H1 (cell line): ENCODE measurements at regions not wholly inside any gene's neighbourhood (a gene's known extent, or its start where the extent isn't known, plus 50 kb on each side); places are given as distances from the start of the nearest gene placed in this dataset.

Source experiments
- CTCF ChIA-PET: fragments of 300-600 bp; sonication (Branson Sonifier 250); formaldehyde crosslinking; loops from one replicate; lab custom pipeline; 2021; ENCODE audit not compliant: partially characterized antibody; lab: Charles Lee
- POLR2A ChIA-PET: fragments of 300-600 bp; sonication (Branson Sonifier 250); formaldehyde crosslinking; loops from one replicate; lab custom pipeline; 2021; ENCODE audit warnings: inconsistent platforms; ENCODE audit not compliant: partially characterized antibody; lab: Charles Lee
- DNase-seq, 2 experiments: peaks; one replicate each; pipeline versions ENCODE4 v3.0.0 to v3.0.0-alpha.2; 2010 to 2022; ENCODE audit warnings: low spot score in 2 of 2, low read depth in 1 of 2, mixed read lengths in 1 of 2
- FAIRE-seq: peaks from 2 replicates; lab custom pipeline; 2011; peaks lifted over from hg19 to GRCh38; lab: Jason Lieb, UNC
- H2AFZ ChIP-seq: 2 replicates; pipeline ENCODE4 v1.8.1; 2012; ENCODE audit warnings: low read length, inconsistent platforms
- H2AK5ac ChIP-seq: 2 replicates; pipeline ENCODE4 v1.6.1; 2013; ENCODE audit warnings: low read depth, low read length
- H2BK120ac ChIP-seq: replicated peaks from 2 replicates; pipeline ENCODE3; 2013; ENCODE audit warnings: low read depth, low read length, inconsistent platforms
- H2BK12ac ChIP-seq: 2 replicates; pipeline ENCODE4 v1.6.1; 2013; ENCODE audit warnings: low read depth, low read length
- H2BK15ac ChIP-seq: 2 replicates; pipeline ENCODE4 v1.6.1; 2013; ENCODE audit warnings: low read length
- H2BK20ac ChIP-seq: 2 replicates; pipeline ENCODE4 v1.6.1; 2013; ENCODE audit warnings: low read length
- H2BK5ac ChIP-seq: 2 replicates; pipeline ENCODE4 v1.6.1; 2013; ENCODE audit warnings: low read depth, low read length
- H3K14ac ChIP-seq: 2 replicates; pipeline ENCODE4 v1.6.1; 2013; ENCODE audit warnings: inconsistent platforms; ENCODE audit not compliant: insufficient read length
- H3K18ac ChIP-seq: 2 replicates; pipeline ENCODE4 v1.6.1; 2013; ENCODE audit warnings: low read length; ENCODE audit errors: extremely low read depth
- H3K23ac ChIP-seq: 2 replicates; pipeline ENCODE4 v1.6.1; 2013; ENCODE audit warnings: inconsistent platforms; ENCODE audit not compliant: insufficient read length
- H3K23me2 ChIP-seq: 2 replicates; pipeline ENCODE4 v1.6.1; 2013; ENCODE audit warnings: low read depth, low read length
- H3K27ac ChIP-seq: 2 replicates; pipeline ENCODE4 v1.6.1; 2011; ENCODE audit warnings: low read depth, low read length, inconsistent platforms
- H3K27me3 ChIP-seq, 4 experiments: replicated peaks in 1 of 4; 1 replicate in 1 of 4; 2 replicates in 3 of 4; pipeline versions ENCODE4 v1.6.1 to v1.8.1; 2011 to 2013; ENCODE audit warnings: low read length in 3 of 4, mild to moderate bottlenecking in 3 of 4, inconsistent platforms in 2 of 4, mixed read lengths in 2 of 4, moderate library complexity in 1 of 4; ENCODE audit not compliant: control insufficient read depth in 3 of 4, insufficient read depth in 3 of 4; ENCODE audit errors: extremely low read depth in 1 of 4
- H3K36me3 ChIP-seq, 4 experiments: 2 replicates each; pipeline versions ENCODE4 v1.6.1 to v1.8.1; 2011 to 2013; ENCODE audit warnings: mild to moderate bottlenecking in 4 of 4, low read length in 3 of 4, moderate library complexity in 2 of 4, control low read depth in 1 of 4, inconsistent platforms in 1 of 4; ENCODE audit not compliant: insufficient read depth in 4 of 4, control insufficient read depth in 2 of 4
- H3K4ac ChIP-seq: replicated peaks from 2 replicates; pipeline ENCODE3; 2013; ENCODE audit warnings: low read length, low read depth, mixed read lengths, inconsistent platforms; ENCODE audit not compliant: insufficient read length
- H3K4me1 ChIP-seq, 4 experiments: replicated peaks in 1 of 4; 1 replicate in 1 of 4; 2 replicates in 3 of 4; pipeline versions ENCODE4 v1.6.1 to v1.8.1; 2011 to 2013; ENCODE audit warnings: low read length in 3 of 4, inconsistent platforms in 2 of 4, mixed read lengths in 1 of 4; ENCODE audit not compliant: insufficient read depth in 4 of 4, control insufficient read depth in 3 of 4
- H3K4me2 ChIP-seq, 2 experiments: 2 replicates each; pipeline versions ENCODE4 v1.6.1 to v1.8.1; 2011 to 2013; ENCODE audit warnings: low read depth in 2 of 2, low read length in 2 of 2, control low read depth in 1 of 2, inconsistent platforms in 1 of 2, mild to moderate bottlenecking in 1 of 2; ENCODE audit not compliant: insufficient read depth in 1 of 2
- H3K4me3 ChIP-seq, 4 experiments: fragments of 200-600, 300-600 bp in 1 of 4; sonication (generic), shearing (Covaris generic), sonication (Bioruptor Twin) in 1 of 4; 2 replicates each; pipeline versions ENCODE4 v1.5.1 to v1.8.1; 2011 to 2016; ENCODE audit warnings: low read length in 4 of 4, low read depth in 3 of 4, control low read depth in 2 of 4, inconsistent platforms in 2 of 4, mild to moderate bottlenecking in 2 of 4, mixed read lengths in 1 of 4, moderate library complexity in 1 of 4; ENCODE audit not compliant: insufficient read depth in 2 of 4; ENCODE audit errors: extremely low read depth in 1 of 4
- H3K56ac ChIP-seq: replicated peaks from 2 replicates; pipeline ENCODE3; 2013; ENCODE audit warnings: low read depth, mild to moderate bottlenecking, mixed read lengths, low read length, inconsistent platforms; ENCODE audit not compliant: insufficient read length
- H3K79me1 ChIP-seq: 2 replicates; pipeline ENCODE4 v1.6.1; 2013; ENCODE audit warnings: low read depth, low read length, control low read depth
- H3K79me2 ChIP-seq, 2 experiments: 2 replicates each; pipeline versions ENCODE4 v1.6.1 to v1.8.1; 2012 to 2013; ENCODE audit warnings: low read length in 2 of 2, mild to moderate bottlenecking in 2 of 2, inconsistent platforms in 1 of 2; ENCODE audit not compliant: insufficient read depth in 2 of 2, control insufficient read depth in 1 of 2
- H3K9ac ChIP-seq, 4 experiments: replicated peaks in 1 of 4; 1 replicate in 1 of 4; 2 replicates in 3 of 4; pipeline versions ENCODE4 v1.6.1 to v1.8.1; 2011 to 2013; ENCODE audit warnings: low read depth in 3 of 4, low read length in 3 of 4, control low read depth in 2 of 4, mild to moderate bottlenecking in 2 of 4, moderate library complexity in 2 of 4, inconsistent platforms in 1 of 4; ENCODE audit errors: extremely low read depth in 1 of 4
- H3K9me3 ChIP-seq, 2 experiments: 2 replicates each; pipeline versions ENCODE4 v1.6.1 to v1.8.1; 2012 to 2013; ENCODE audit warnings: mild to moderate bottlenecking in 2 of 2, moderate library complexity in 2 of 2, control low read depth in 1 of 2, inconsistent platforms in 1 of 2, low read depth in 1 of 2, low read length in 1 of 2, mixed read lengths in 1 of 2; ENCODE audit not compliant: insufficient read depth in 2 of 2
- H4K20me1 ChIP-seq, 2 experiments: replicated peaks in 1 of 2; 2 replicates each; pipeline versions ENCODE3 to v1.8.1; 2011 to 2013; ENCODE audit warnings: inconsistent platforms in 2 of 2, low read length in 2 of 2, mild to moderate bottlenecking in 1 of 2; ENCODE audit not compliant: insufficient read depth in 2 of 2, control insufficient read depth in 1 of 2
- H4K5ac ChIP-seq: 2 replicates; pipeline ENCODE4 v1.6.1; 2013; ENCODE audit warnings: low read length, low read depth, mixed read lengths, inconsistent platforms; ENCODE audit not compliant: insufficient read length
- H4K8ac ChIP-seq: 2 replicates; pipeline ENCODE4 v1.8.0; 2013; ENCODE audit warnings: mild to moderate bottlenecking, moderate library complexity, low read length, inconsistent platforms; ENCODE audit not compliant: insufficient read depth; ENCODE audit errors: extremely low read depth
- H4K91ac ChIP-seq: replicated peaks from 2 replicates; pipeline ENCODE3; 2013; ENCODE audit warnings: low read length, mixed read lengths, inconsistent platforms; ENCODE audit not compliant: insufficient read length
- POLR2A ChIP-seq, 2 experiments: IDR thresholded peaks; 1 replicate in 1 of 2; 2 replicates in 1 of 2; pipeline ENCODE4 v1.6.1; 2011; ENCODE audit warnings: low read depth in 2 of 2, low read length in 2 of 2, mild to moderate bottlenecking in 2 of 2; ENCODE audit errors: control extremely low read depth in 1 of 2
- WGBS, 2 experiments: shearing (Covaris generic) in 1 of 2; methylation state at CpG; one replicate each; pipeline versions ENCODE4 v1.1.6 to v1.1.7; 2013 to 2015; ENCODE audit warnings: low lambda C conversion rate in 2 of 2, mixed read lengths in 2 of 2, inconsistent platforms in 1 of 2, low coverage in 1 of 2, missing lambda C conversion rate in 1 of 2; ENCODE audit not compliant: insufficient replicate concordance in 2 of 2, insufficient coverage in 1 of 2, insufficient read length in 1 of 2; ENCODE audit errors: extremely low coverage in 1 of 2, missing lambda C conversion rate in 1 of 2; 5-methylcytosine and 5-hydroxymethylcytosine counted together

DNA sequence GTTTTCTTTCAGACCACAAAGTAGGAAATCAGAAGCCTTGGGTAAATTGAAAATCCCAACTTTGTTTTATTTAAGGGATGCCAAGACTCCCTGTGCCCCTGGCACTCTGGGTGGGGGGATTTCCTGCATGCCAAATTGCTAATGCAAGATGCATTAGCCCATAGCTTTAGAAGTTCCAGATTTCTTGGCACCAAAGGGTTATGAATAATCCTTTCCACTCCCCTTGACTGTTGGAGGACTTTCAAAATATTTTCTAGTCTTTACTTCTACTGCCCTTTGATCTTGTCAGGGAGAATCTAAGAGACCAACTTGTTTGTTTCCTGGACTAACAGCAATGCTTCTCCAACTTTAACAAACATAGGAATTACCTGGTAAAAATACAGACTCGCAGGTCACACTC is 81.8 kb upstream of the TGIF1 start:
- Histone ChIP-seq H3K9me3 (no peaks in the 10 kb centered on the region), H4K8ac (no peak overlapping the region), H2BK120ac (no peak overlapping the region), H2BK15ac (no peak overlapping the region), H2AK5ac (no peak overlapping the region), H3K4me3 (no peak overlapping the region), H3K56ac (no peak overlapping the region), H3K23ac (no peak overlapping the region), H3K36me3 (no peaks in the 10 kb centered on the region), H3K4me1 (no peaks in the 10 kb centered on the region), H2BK12ac (no peak overlapping the region), H3K23me2 (no peaks in the 10 kb centered on the region), H3K79me2 (no peaks in the 10 kb centered on the region), H3K4me2 (no peak overlapping the region), H3K27ac (no peak overlapping the region), H3K18ac (no peak overlapping the region), H2AFZ (no peak overlapping the region), H4K5ac (no peak overlapping the region), H2BK20ac (no peak overlapping the region), H4K91ac (no peak overlapping the region), H2BK5ac (no peak overlapping the region), H3K79me1 (no peaks in the 10 kb centered on the region), H4K20me1 (no peaks in the 10 kb centered on the region), H3K4ac (no peak overlapping the region), H3K14ac (no peak overlapping the region), H3K27me3 (no peaks in the 10 kb centered on the region), H3K9ac (no peak overlapping the region)
- WGBS, 2 experiments = 87% methylated on average over 1 of the region's 1 CpG; no CpG with 5 or more reads in 1 of the 2 experiments
- ChIA-PET CTCF (interaction anchor here (1.0 to 1.1 kb wide), 3 partner anchors 10 to 66 kb away, joined by 4 to 9 read pairs (median 5); no protein-coding TSS in a partner anchor), POLR2A (no interaction called here)
- no peak for FAIRE-seq
- no peak for DNase-seq
- TF ChIP-seq POLR2A (IDR thresholded peaks at IDR 0.05; ENCODE audit: control extremely low read depth in 1 of 2, low read depth in 2 of 2, low read length in 2 of 2) = no peak
